ENCODE measurements at regions not wholly inside any gene's neighbourhood (a gene's known extent, or its start where the extent isn't known, plus 50 kb on each side); places are given as distances from the start of the nearest gene placed in this dataset.

DNA sequence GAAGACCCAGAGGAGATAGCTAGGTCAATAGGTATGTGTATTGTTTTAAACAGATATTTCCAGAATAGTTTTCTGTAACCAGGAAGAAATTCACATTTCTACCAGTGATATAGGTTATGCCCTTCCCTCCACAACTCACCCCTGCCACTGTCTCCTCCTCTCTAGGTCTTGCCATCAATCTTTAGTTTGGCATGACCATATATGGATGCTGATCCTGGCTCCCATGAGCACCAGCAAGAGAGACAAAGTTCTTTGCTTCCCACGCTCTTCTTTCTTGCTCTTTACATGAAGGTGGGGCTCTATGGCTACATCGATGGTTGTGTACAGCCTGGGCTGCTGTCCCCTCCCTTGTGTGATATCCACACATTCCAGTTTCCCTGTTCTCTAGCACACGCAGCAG, 459.4 kb upstream of the ID4 start:
- Histone ChIP-seq H3K9me1 (ENCODE audit: control insufficient read depth, insufficient read depth, low read length) (no peaks in the 10 kb centered on the region), H3K9ac (ENCODE audit: insufficient read depth in 1 of 2, low read depth in 2 of 2, low read length in 2 of 2) (no peak overlapping the region), H3K27ac (ENCODE audit: extremely low read depth, low read depth, low read length) (no peak overlapping the region), H3K27me3 (ENCODE audit: control insufficient read depth in 2 of 2, insufficient read depth in 2 of 2, low read length in 2 of 2) (no peaks in the 10 kb centered on the region), H3K4me2 (ENCODE audit: insufficient read depth, low read length) (no peak overlapping the region), H3K4me3 (no peak overlapping the region), H3K79me2 (ENCODE audit: control insufficient read depth, insufficient read depth, low read length) (no peaks in the 10 kb centered on the region), H3K4me1 (replicated peaks in 1 of 2; ENCODE audit: control insufficient read depth in 2 of 2, insufficient read depth in 2 of 2, low read length in 2 of 2) (no peaks in the 10 kb centered on the region), H4K20me1 (replicated peaks; ENCODE audit: control insufficient read depth, insufficient read depth, low read length) (no peaks in the 10 kb centered on the region), H3K9me3 (replicated peaks; ENCODE audit: control insufficient read depth, insufficient read depth, low read depth, low read length) (no peaks in the 10 kb centered on the region; the same call in 1 of the 2 replicates), H2AFZ (ENCODE audit: low read depth, low read length) (no peak overlapping the region), H3K36me3 (ENCODE audit: control insufficient read depth, insufficient read depth, low read length) (no peaks in the 10 kb centered on the region)
- FAIRE-seq: no peak
- in situ Hi-C loops (cut with MboI): no loop called here
- ChIA-PET CTCF (ENCODE audit: low intra/inter-chr PET ratio) (no interaction called here), POLR2A (no interaction called here)
- DNase-seq (ENCODE audit: extremely low read depth in 1 of 4, low spot score in 3 of 4): no peak
- no peak for ATAC-seq
- intact Hi-C loops (cut with micrococcal nuclease): no loop called here
- BruUV-seq (replicated peaks): no TSS peak
- 0% methylated on average over 3 of the region's 3 CpGs for WGBS (ENCODE audit: insufficient coverage, low coverage, missing lambda C conversion rate)
- TF ChIP-seq, protein P1, sequence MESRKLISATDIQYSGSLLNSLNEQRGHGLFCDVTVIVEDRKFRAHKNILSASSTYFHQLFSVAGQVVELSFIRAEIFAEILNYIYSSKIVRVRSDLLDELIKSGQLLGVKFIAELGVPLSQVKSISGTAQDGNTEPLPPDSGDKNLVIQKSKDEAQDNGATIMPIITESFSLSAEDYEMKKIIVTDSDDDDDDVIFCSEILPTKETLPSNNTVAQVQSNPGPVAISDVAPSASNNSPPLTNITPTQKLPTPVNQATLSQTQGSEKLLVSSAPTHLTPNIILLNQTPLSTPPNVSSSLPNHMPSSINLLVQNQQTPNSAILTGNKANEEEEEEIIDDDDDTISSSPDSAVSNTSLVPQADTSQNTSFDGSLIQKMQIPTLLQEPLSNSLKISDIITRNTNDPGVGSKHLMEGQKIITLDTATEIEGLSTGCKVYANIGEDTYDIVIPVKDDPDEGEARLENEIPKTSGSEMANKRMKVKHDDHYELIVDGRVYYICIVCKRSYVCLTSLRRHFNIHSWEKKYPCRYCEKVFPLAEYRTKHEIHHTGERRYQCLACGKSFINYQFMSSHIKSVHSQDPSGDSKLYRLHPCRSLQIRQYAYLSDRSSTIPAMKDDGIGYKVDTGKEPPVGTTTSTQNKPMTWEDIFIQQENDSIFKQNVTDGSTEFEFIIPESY (CRISPR knock-in tag; IDR thresholded peaks at IDR 0.05): no peak
- TF ChIP-seq, protein P2, sequence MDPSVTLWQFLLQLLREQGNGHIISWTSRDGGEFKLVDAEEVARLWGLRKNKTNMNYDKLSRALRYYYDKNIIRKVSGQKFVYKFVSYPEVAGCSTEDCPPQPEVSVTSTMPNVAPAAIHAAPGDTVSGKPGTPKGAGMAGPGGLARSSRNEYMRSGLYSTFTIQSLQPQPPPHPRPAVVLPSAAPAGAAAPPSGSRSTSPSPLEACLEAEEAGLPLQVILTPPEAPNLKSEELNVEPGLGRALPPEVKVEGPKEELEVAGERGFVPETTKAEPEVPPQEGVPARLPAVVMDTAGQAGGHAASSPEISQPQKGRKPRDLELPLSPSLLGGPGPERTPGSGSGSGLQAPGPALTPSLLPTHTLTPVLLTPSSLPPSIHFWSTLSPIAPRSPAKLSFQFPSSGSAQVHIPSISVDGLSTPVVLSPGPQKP (CRISPR knock-in tag; IDR thresholded peaks at IDR 0.05): no peak
- TF ChIP-seq MCM5 (IDR thresholded peaks at IDR 0.05; ENCODE audit: low read depth): no peak
- no peak for TF ChIP-seq ZC3H11A (IDR thresholded peaks at IDR 0.05; ENCODE audit: low read depth, low read length)
- no peak for TF ChIP-seq CHD1 (IDR thresholded peaks at IDR 0.05; ENCODE audit: low read length)
- TF ChIP-seq NFATC3 (IDR thresholded peaks at IDR 0.05): no peak
- TF ChIP-seq, protein P3, sequence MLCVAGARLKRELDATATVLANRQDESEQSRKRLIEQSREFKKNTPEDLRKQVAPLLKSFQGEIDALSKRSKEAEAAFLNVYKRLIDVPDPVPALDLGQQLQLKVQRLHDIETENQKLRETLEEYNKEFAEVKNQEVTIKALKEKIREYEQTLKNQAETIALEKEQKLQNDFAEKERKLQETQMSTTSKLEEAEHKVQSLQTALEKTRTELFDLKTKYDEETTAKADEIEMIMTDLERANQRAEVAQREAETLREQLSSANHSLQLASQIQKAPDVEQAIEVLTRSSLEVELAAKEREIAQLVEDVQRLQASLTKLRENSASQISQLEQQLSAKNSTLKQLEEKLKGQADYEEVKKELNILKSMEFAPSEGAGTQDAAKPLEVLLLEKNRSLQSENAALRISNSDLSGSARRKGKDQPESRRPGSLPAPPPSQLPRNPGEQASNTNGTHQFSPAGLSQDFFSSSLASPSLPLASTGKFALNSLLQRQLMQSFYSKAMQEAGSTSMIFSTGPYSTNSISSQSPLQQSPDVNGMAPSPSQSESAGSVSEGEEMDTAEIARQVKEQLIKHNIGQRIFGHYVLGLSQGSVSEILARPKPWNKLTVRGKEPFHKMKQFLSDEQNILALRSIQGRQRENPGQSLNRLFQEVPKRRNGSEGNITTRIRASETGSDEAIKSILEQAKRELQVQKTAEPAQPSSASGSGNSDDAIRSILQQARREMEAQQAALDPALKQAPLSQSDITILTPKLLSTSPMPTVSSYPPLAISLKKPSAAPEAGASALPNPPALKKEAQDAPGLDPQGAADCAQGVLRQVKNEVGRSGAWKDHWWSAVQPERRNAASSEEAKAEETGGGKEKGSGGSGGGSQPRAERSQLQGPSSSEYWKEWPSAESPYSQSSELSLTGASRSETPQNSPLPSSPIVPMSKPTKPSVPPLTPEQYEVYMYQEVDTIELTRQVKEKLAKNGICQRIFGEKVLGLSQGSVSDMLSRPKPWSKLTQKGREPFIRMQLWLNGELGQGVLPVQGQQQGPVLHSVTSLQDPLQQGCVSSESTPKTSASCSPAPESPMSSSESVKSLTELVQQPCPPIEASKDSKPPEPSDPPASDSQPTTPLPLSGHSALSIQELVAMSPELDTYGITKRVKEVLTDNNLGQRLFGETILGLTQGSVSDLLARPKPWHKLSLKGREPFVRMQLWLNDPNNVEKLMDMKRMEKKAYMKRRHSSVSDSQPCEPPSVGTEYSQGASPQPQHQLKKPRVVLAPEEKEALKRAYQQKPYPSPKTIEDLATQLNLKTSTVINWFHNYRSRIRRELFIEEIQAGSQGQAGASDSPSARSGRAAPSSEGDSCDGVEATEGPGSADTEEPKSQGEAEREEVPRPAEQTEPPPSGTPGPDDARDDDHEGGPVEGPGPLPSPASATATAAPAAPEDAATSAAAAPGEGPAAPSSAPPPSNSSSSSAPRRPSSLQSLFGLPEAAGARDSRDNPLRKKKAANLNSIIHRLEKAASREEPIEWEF (CRISPR knock-in tag; IDR thresholded peaks at IDR 0.05): no peak
- no peak for TF ChIP-seq RAD51 (IDR thresholded peaks at IDR 0.05; ENCODE audit: borderline replicate concordance, low read depth)
- TF ChIP-seq U2AF2 (optimal IDR thresholded peaks at IDR 0.05; ENCODE audit: low read depth, low read length): no peak
- no peak for TF ChIP-seq ATF1 (CRISPR knock-in tag; IDR thresholded peaks at IDR 0.05)
- TF ChIP-seq ATF1 (tag; IDR thresholded peaks at IDR 0.05): no peak
- TF ChIP-seq HMG20A (CRISPR knock-in tag; conservative IDR thresholded peaks at IDR 0.05): no peak
- TF ChIP-seq ZNF224 (CRISPR knock-in tag; IDR thresholded peaks at IDR 0.05): no peak
- no peak for TF ChIP-seq FUS (optimal IDR thresholded peaks at IDR 0.05; ENCODE audit: low read depth, low read length)
- TF ChIP-seq ZEB2 (IDR thresholded peaks at IDR 0.05): no peak
- no peak for TF ChIP-seq MCM7 (IDR thresholded peaks at IDR 0.05)
- TF ChIP-seq MAFG (tag; conservative IDR thresholded peaks at IDR 0.05): no peak
- TF ChIP-seq ZFP1 (CRISPR knock-in tag; IDR thresholded peaks at IDR 0.05): no peak
- TF ChIP-seq ZNF780A (CRISPR knock-in tag; IDR thresholded peaks at IDR 0.05): no peak
- TF ChIP-seq EZH2 (IDR thresholded peaks at IDR 0.05; ENCODE audit: borderline replicate concordance, low read depth, low read length): no peak
